ENCODE measurements at regions not wholly inside any gene's neighbourhood (a gene's known extent, or its start where the extent isn't known, plus 50 kb on each side); places are given as distances from the start of the nearest gene placed in this dataset.

DNA sequence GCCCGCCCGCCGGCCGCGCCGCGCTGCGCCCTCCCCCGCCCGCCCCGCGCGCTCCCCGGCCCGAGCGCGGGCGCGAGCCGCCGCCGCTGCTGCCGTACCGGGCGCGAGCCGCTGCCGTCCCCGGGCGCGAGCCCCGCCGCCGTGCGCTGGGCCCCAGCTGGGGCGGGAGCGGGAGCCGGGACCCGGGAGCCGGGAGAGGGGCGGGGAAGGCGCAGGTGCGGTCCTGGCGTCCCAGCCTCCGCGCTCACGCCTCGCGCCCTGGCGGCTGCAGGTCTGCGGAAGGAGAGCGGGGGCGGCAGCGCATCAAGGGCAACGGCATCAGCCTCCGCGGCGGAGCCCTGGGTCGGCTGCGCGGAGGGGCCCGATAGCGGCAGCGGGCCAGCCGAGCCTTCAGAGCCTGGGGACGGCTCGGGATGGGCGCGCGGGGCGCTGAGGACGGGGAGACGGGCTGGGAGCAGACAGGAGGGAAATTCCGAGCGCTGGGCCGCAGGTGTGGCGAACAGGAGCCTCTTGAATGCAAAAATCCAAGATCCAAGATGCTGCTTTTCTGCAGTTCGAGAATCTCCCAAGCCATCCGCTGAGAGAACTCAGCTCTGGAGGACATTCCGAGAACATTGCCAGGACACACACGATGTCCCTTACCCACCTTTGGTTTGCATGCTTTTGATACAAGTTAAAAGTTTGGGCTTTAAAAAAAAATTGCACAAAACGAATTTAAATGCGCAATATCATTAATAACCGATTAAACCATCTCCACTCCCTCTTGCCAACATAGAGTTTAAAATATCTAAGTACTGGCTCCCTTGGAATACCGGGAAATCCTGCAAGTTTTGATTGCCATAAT, 251.1 kb downstream of the TJP1 start:
- H3K9me3 ChIP-seq (ENCODE audit: low read length): no peaks in the 10 kb centered on the region
- H3K4me1 ChIP-seq (ENCODE audit: insufficient read depth, low read length, severe bottlenecking): no peaks in the 10 kb centered on the region
- H3K4me2 ChIP-seq (ENCODE audit: low read length): no peak overlapping the region
- no peaks in the 10 kb centered on the region for H3K9me2 ChIP-seq (ENCODE audit: low read depth, low read length)
- no peak overlapping the region for H3K27ac ChIP-seq (ENCODE audit: low read depth, low read length, poor library complexity, severe bottlenecking)
- no peaks in the 10 kb centered on the region for H3K79me2 ChIP-seq (ENCODE audit: insufficient read depth, low read length)
- no peaks in the 10 kb centered on the region for H3F3A ChIP-seq (ENCODE audit: insufficient read depth, low read length)
- H4K20me1 ChIP-seq (ENCODE audit: insufficient read depth, low read length): no peaks in the 10 kb centered on the region
- H3K27me3 ChIP-seq (ENCODE audit: insufficient read depth, low read length): no peaks in the 10 kb centered on the region
- H2AFZ ChIP-seq (ENCODE audit: low read length): no peak overlapping the region
- TF ChIP-seq, protein P1, sequence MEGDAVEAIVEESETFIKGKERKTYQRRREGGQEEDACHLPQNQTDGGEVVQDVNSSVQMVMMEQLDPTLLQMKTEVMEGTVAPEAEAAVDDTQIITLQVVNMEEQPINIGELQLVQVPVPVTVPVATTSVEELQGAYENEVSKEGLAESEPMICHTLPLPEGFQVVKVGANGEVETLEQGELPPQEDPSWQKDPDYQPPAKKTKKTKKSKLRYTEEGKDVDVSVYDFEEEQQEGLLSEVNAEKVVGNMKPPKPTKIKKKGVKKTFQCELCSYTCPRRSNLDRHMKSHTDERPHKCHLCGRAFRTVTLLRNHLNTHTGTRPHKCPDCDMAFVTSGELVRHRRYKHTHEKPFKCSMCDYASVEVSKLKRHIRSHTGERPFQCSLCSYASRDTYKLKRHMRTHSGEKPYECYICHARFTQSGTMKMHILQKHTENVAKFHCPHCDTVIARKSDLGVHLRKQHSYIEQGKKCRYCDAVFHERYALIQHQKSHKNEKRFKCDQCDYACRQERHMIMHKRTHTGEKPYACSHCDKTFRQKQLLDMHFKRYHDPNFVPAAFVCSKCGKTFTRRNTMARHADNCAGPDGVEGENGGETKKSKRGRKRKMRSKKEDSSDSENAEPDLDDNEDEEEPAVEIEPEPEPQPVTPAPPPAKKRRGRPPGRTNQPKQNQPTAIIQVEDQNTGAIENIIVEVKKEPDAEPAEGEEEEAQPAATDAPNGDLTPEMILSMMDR (IDR thresholded peaks at IDR 0.05; ENCODE audit: low read length): no peak
- no peak for TF ChIP-seq EZH2 (IDR thresholded peaks at IDR 0.05; ENCODE audit: borderline replicate concordance, low read length)
- no peaks in the 10 kb centered on the region for H3K36me3 ChIP-seq (ENCODE audit: insufficient read depth, low read length)
- H3K4me3 ChIP-seq (ENCODE audit: low read depth, low read length, poor library complexity, severe bottlenecking): no peak overlapping the region
- no peak overlapping the region for H3K9ac ChIP-seq (ENCODE audit: low read length)

DNA sequence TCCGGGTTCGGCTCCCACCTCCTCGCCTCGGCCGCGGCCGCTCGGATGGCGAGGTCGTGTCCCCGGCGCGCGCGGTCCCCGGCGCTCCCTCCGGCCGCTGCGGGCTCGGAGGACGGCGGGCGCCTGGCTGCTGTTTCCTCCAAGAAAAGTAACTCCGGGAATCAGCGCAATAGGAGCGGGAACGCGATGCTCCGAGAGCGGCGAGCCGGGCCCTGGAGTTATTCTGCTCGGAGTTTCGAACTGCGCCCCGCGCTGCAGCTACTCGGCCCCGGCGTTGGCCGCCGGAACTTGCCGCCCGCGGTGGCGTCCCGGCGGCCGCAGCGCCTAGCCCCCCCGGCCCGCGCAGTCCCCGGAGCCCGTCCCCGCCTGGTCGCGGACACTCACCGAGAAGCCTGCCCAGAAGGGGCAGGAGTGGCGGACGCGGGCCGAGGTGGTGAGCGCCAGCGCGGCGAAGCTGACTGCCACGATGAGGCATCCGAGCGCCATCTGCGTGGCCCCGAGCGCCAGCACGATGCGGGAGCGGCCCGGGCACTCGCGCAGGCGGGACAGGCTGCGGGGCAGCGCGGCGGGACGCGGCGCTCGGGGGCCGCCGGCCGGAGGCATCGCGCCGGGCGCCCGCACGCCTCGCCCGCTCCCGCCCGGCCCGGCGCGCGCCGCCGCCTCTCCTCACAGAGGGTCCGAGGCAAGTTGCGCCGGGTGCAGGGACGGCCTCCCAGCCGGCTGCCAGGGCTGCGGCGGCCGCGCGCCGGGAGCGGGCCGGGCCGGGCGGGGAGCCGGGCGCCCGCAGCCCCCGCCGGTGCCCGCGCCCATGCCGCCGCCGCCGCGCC, 251.9 kb downstream of the TJP1 start:
- Histone ChIP-seq H3K4me2 (ENCODE audit: low read length) (no peak overlapping the region), H3K9me3 (ENCODE audit: low read length) (no peaks in the 10 kb centered on the region), H3K36me3 (ENCODE audit: insufficient read depth, low read length) (no peaks in the 10 kb centered on the region), H3F3A (ENCODE audit: insufficient read depth, low read length) (no peaks in the 10 kb centered on the region), H4K20me1 (ENCODE audit: insufficient read depth, low read length) (no peaks in the 10 kb centered on the region), H2AFZ (ENCODE audit: low read length) (no peak overlapping the region), H3K9ac (ENCODE audit: low read length) (no peak overlapping the region), H3K27ac (ENCODE audit: low read depth, low read length, poor library complexity, severe bottlenecking) (no peak overlapping the region), H3K27me3 (ENCODE audit: insufficient read depth, low read length) (no peaks in the 10 kb centered on the region), H3K9me2 (ENCODE audit: low read depth, low read length) (no peaks in the 10 kb centered on the region), H3K79me2 (ENCODE audit: insufficient read depth, low read length) (no peaks in the 10 kb centered on the region), H3K4me1 (ENCODE audit: insufficient read depth, low read length, severe bottlenecking) (no peaks in the 10 kb centered on the region), H3K4me3 (ENCODE audit: low read depth, low read length, poor library complexity, severe bottlenecking) (no peak overlapping the region)
- TF ChIP-seq, protein P1 (IDR thresholded peaks at IDR 0.05; ENCODE audit: low read length): no peak
- no peak for TF ChIP-seq EZH2 (IDR thresholded peaks at IDR 0.05; ENCODE audit: borderline replicate concordance, low read length)

DNA sequence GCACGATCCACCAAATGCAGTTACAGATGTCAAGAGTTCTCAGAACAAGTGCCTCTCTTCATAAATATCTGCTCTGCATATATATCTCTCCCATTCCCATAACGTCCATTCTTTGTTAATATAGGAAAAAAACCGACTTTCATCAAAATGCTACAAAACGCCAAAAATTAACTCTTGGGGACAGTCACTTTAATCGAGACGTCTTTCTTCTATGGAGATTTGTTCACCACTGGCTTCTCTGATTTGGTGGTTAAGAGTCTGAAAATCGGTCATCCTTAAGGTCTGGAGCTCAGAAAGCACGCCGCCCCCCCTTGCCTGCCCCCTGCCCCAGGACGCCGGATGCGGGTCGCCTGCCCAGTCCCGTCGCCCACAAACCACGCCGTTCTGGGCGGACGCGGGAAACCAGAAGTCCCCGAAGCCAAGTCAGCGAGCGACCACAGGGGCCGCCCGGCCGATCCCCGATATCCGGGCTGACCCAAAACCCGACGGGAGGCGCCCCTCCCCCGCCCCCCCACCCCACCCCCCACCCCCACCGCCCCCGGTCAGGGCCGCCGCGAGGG, 252.7 kb downstream of the TJP1 start:
- Histone ChIP-seq H3K4me2 (ENCODE audit: low read length) (no peak overlapping the region), H3K4me3 (ENCODE audit: low read depth, low read length, poor library complexity, severe bottlenecking) (no peak overlapping the region), H3K79me2 (ENCODE audit: insufficient read depth, low read length) (no peaks in the 10 kb centered on the region), H3K9me2 (ENCODE audit: low read depth, low read length) (no peaks in the 10 kb centered on the region), H3F3A (ENCODE audit: insufficient read depth, low read length) (no peaks in the 10 kb centered on the region), H3K36me3 (ENCODE audit: insufficient read depth, low read length) (no peaks in the 10 kb centered on the region), H3K4me1 (ENCODE audit: insufficient read depth, low read length, severe bottlenecking) (no peaks in the 10 kb centered on the region), H3K27ac (ENCODE audit: low read depth, low read length, poor library complexity, severe bottlenecking) (no peak overlapping the region), H3K27me3 (ENCODE audit: insufficient read depth, low read length) (no peaks in the 10 kb centered on the region), H2AFZ (ENCODE audit: low read length) (no peak overlapping the region), H4K20me1 (ENCODE audit: insufficient read depth, low read length) (no peaks in the 10 kb centered on the region), H3K9me3 (ENCODE audit: low read length) (no peaks in the 10 kb centered on the region), H3K9ac (ENCODE audit: low read length) (no peak overlapping the region)
- TF ChIP-seq, protein P1 (IDR thresholded peaks at IDR 0.05; ENCODE audit: low read length): no peak
- TF ChIP-seq EZH2 (IDR thresholded peaks at IDR 0.05; ENCODE audit: borderline replicate concordance, low read length): no peak
